ENCODE measurements at regions not wholly inside any gene's neighbourhood (a gene's known extent, or its start where the extent isn't known, plus 50 kb on each side); places are given as distances from the start of the nearest gene placed in this dataset.
"Not testable (repeated sequence)": the region's sequence is repeated elsewhere in the genome, so short reads cannot be mapped to it uniquely, and the experiment has no call there.

DNA sequence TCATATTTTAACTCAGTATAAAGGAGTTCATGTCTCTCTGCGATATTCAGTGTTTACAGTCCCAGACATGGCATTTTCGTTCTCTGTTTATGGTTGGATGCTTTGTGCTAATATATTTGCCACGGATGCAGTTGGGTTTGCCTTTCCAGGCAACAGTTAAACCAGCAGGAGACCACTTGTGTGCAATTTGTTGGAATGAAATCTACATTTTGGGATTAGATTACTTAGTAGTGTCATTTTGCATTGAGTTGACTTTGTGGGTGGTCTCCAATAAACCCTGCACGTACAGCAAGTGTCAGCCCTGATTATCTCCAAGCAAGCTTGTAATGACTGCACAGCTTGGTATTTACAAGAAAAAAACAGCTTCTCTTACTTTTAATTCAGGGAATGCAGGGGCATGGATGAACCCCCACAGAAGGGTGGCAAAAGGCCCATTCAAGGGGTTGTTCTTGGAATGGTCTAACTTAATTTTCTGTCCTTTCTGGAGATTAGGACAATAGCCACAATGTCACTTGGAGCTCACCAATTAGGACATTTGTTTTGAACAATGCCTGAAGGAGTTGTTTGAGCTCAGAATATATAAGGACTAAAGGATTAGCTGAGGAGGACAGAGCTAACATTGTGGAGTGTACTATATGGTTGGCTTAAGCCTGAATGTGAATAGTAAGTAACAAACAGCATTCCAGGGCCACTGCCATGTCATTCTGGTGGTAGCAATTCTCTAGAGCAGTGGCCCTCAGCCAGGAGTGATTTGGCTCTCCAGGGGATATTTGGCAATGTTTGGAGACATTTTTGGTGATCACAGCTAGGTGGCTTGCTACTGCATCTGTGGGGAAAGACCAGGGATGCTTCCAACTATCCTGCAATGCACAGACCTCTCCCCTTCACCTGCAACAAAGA lies 121.5 kb downstream of the SLC4A3 start:
- no peaks in the 10 kb centered on the region for H4K20me1 ChIP-seq (ENCODE audit: insufficient read depth, low read length)
- no peaks in the 10 kb centered on the region for H3K79me2 ChIP-seq (ENCODE audit: insufficient read depth, low read length)
- Mint-ChIP-seq H3K27me3 (ENCODE audit: low read depth, unreplicated experiment) (peaks cover 5% of the 10 kb centered on the region), H3K4me1 (ENCODE audit: low read depth, unreplicated experiment) (no peaks in the 10 kb centered on the region), H3K9me3 (ENCODE audit: unreplicated experiment) (peaks cover 5% of the 10 kb centered on the region), H3K27ac (ENCODE audit: unreplicated experiment) (no peak overlapping the region), H3K4me3 (ENCODE audit: unreplicated experiment) (no peak overlapping the region), H3K36me3 (ENCODE audit: low read depth, unreplicated experiment) (peaks cover 2% of the 10 kb centered on the region)
- H3K9me3 ChIP-seq (ENCODE audit: insufficient read depth, low read depth, low read length): no peaks in the 10 kb centered on the region
- no peaks in the 10 kb centered on the region for H3K36me3 ChIP-seq (ENCODE audit: insufficient read depth, low read length)
- H3K4me1 ChIP-seq (ENCODE audit: insufficient read depth, low read length): no peaks in the 10 kb centered on the region
- H3K27me3 ChIP-seq (ENCODE audit: insufficient read depth, low read length): peaks cover 9% of the 10 kb centered on the region
- H3K27ac ChIP-seq (ENCODE audit: low read depth, low read length): no peak overlapping the region
- FAIRE-seq: no peak
- no peak overlapping the region for H2AFZ ChIP-seq (ENCODE audit: low read depth, low read length)
- TF ChIP-seq CTCF (IDR thresholded peaks at IDR 0.05; ENCODE audit: insufficient read depth, low read depth, low read length) (no peak), EZH2 (IDR thresholded peaks at IDR 0.05; ENCODE audit: insufficient read depth, low read length) (no peak)
- H3K4me3 ChIP-seq (ENCODE audit: insufficient read depth, low read depth, low read length): no peak overlapping the region
- no peak for DNase-seq (ENCODE audit: low read depth)
- no peak overlapping the region for H3K9ac ChIP-seq (ENCODE audit: low read length)
- H3K4me2 ChIP-seq (ENCODE audit: low read length): no peak overlapping the region

- H2AFZ ChIP-seq (ENCODE audit: low read depth, low read length); H3K9me3 Mint-ChIP-seq (ENCODE audit: unreplicated experiment); H3K27ac ChIP-seq (ENCODE audit: low read depth, low read length); H3K4me2 ChIP-seq (ENCODE audit: low read length); H3K27me3 ChIP-seq (ENCODE audit: insufficient read depth, low read length); H3K9me3 ChIP-seq (ENCODE audit: insufficient read depth, low read depth, low read length); H3K9ac ChIP-seq (ENCODE audit: low read length); H3K36me3 Mint-ChIP-seq (ENCODE audit: low read depth, unreplicated experiment); H3K4me3 Mint-ChIP-seq (ENCODE audit: unreplicated experiment); H3K27me3 Mint-ChIP-seq (ENCODE audit: low read depth, unreplicated experiment); H3K4me3 ChIP-seq (ENCODE audit: insufficient read depth, low read depth, low read length); H3K4me1 Mint-ChIP-seq (ENCODE audit: low read depth, unreplicated experiment); FAIRE-seq; H3K79me2 ChIP-seq (ENCODE audit: insufficient read depth, low read length); H3K4me1 ChIP-seq (ENCODE audit: insufficient read depth, low read length); H4K20me1 ChIP-seq (ENCODE audit: insufficient read depth, low read length); DNase-seq (ENCODE audit: low read depth); H3K27ac Mint-ChIP-seq (ENCODE audit: unreplicated experiment); H3K36me3 ChIP-seq (ENCODE audit: insufficient read depth, low read length): not testable (repeated sequence)
Observed at GRCh38 chr2:219751121-219751520, 123.7 kb downstream of the SLC4A3 start.

DNA sequence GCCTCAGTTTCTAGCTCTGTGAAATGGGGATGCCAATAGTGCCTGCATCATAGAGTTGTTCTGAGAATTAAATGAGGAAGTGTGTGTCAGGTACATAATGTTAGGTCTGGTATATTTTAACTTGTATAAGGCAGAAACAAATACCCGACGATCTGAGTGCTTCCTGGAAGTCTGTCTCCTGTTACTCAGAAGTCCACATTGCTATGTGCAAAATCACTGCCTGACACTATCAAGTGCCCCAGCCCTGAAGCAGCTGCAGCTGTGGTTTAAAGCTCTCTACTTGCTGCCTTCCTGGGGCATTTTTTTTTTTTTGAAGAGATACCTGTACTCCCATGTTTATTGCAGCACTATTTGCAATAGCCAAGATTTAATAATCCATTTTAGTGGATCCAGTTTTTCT lies 125.3 kb downstream of the SLC4A3 start:
- Histone ChIP-seq H3K4me2 (ENCODE audit: low read length) (no peak overlapping the region), H3K4me3 (ENCODE audit: insufficient read depth, low read depth, low read length) (no peak overlapping the region), H3K36me3 (ENCODE audit: insufficient read depth, low read length) (no peaks in the 10 kb centered on the region), H4K20me1 (ENCODE audit: insufficient read depth, low read length) (no peaks in the 10 kb centered on the region), H2AFZ (ENCODE audit: low read depth, low read length) (no peak overlapping the region), H3K27me3 (ENCODE audit: insufficient read depth, low read length) (no peaks in the 10 kb centered on the region), H3K79me2 (ENCODE audit: insufficient read depth, low read length) (no peaks in the 10 kb centered on the region), H3K27ac (ENCODE audit: low read depth, low read length) (no peak overlapping the region), H3K4me1 (ENCODE audit: insufficient read depth, low read length) (no peaks in the 10 kb centered on the region), H3K9ac (ENCODE audit: low read length) (no peak overlapping the region), H3K9me3 (ENCODE audit: insufficient read depth, low read depth, low read length) (no peaks in the 10 kb centered on the region)
- FAIRE-seq (no peak), DNase-seq (ENCODE audit: low read depth) (peak; percentile 56)
- H3K9me3 Mint-ChIP-seq (ENCODE audit: unreplicated experiment): peaks cover 7% of the 10 kb centered on the region
- peaks cover 5% of the 10 kb centered on the region for H3K36me3 Mint-ChIP-seq (ENCODE audit: low read depth, unreplicated experiment)
- peaks cover 7% of the 10 kb centered on the region for H3K27me3 Mint-ChIP-seq (ENCODE audit: low read depth, unreplicated experiment)
- no peak overlapping the region for H3K27ac Mint-ChIP-seq (ENCODE audit: unreplicated experiment)
- no peaks in the 10 kb centered on the region for H3K4me1 Mint-ChIP-seq (ENCODE audit: low read depth, unreplicated experiment)
- no peak overlapping the region for H3K4me3 Mint-ChIP-seq (ENCODE audit: unreplicated experiment)
- no peak for TF ChIP-seq CTCF (IDR thresholded peaks at IDR 0.05; ENCODE audit: insufficient read depth, low read depth, low read length)
- TF ChIP-seq EZH2 (IDR thresholded peaks at IDR 0.05; ENCODE audit: insufficient read depth, low read length): no peak
